ENCODE measurements at regions not wholly inside any gene's neighbourhood (a gene's known extent, or its start where the extent isn't known, plus 50 kb on each side); places are given as distances from the start of the nearest gene placed in this dataset.

- TF ChIP-seq CTCF (IDR thresholded peaks at IDR 0.05; ENCODE audit: low read depth, low read length): no peak
- no peaks in the 10 kb centered on the region for H3K27me3 ChIP-seq
- H3K4me3 ChIP-seq: no peak overlapping the region
- no peaks in the 10 kb centered on the region for H3K36me3 ChIP-seq
- H3K4me1 ChIP-seq (ENCODE audit: low read depth): no peaks in the 10 kb centered on the region
- no peak overlapping the region for H3K27ac ChIP-seq
- DNase-seq (ENCODE audit: low read depth in 1 of 2, low spot score in 1 of 2): no peak
- H3K9me3 ChIP-seq (ENCODE audit: low read depth): no peaks in the 10 kb centered on the region
These were observed 491.2 kb downstream of the PYDC2 start for GRCh38 chr3:191952186-191952585.

GRCh38 chr3:191952609-191953008, 491.6 kb downstream of the PYDC2 start:
- Histone ChIP-seq H3K27ac (no peak overlapping the region), H3K9me3 (ENCODE audit: low read depth) (no peaks in the 10 kb centered on the region), H3K36me3 (no peaks in the 10 kb centered on the region), H3K4me1 (ENCODE audit: low read depth) (no peaks in the 10 kb centered on the region), H3K27me3 (no peaks in the 10 kb centered on the region), H3K4me3 (no peak overlapping the region)
- no peak for TF ChIP-seq CTCF (IDR thresholded peaks at IDR 0.05; ENCODE audit: low read depth, low read length)
- DNase-seq (ENCODE audit: low read depth in 1 of 2, low spot score in 1 of 2): no peak

GRCh38 chr3:191958980-191959671, 498.2 kb downstream of the PYDC2 start:
- no peaks in the 10 kb centered on the region for H3K9me3 ChIP-seq (ENCODE audit: low read depth)
- H3K36me3 ChIP-seq: no peaks in the 10 kb centered on the region
- peaks cover 4% of the 10 kb centered on the region for H3K4me1 ChIP-seq (ENCODE audit: low read depth)
- no peak overlapping the region for H3K4me3 ChIP-seq
- no peak for TF ChIP-seq CTCF (IDR thresholded peaks at IDR 0.05; ENCODE audit: low read depth, low read length)
- H3K27ac ChIP-seq: no peak overlapping the region
- no peaks in the 10 kb centered on the region for H3K27me3 ChIP-seq
- DNase-seq (ENCODE audit: low read depth in 1 of 2, low spot score in 1 of 2): no peak

- Histone ChIP-seq H3K27ac (no peak overlapping the region), H3K27me3 (no peaks in the 10 kb centered on the region), H3K36me3 (no peaks in the 10 kb centered on the region), H3K4me1 (ENCODE audit: low read depth) (peaks cover 4% of the 10 kb centered on the region), H3K9me3 (ENCODE audit: low read depth) (no peaks in the 10 kb centered on the region), H3K4me3 (no peak overlapping the region)
- no peak for TF ChIP-seq CTCF (IDR thresholded peaks at IDR 0.05; ENCODE audit: low read depth, low read length)
- DNase-seq (ENCODE audit: low read depth in 1 of 2, low spot score in 1 of 2): no peak
These were observed 499.0 kb downstream of the PYDC2 start for GRCh38 chr3:191959876-191960413.

- TF ChIP-seq CTCF (IDR thresholded peaks at IDR 0.05; ENCODE audit: low read depth, low read length): no peak
- DNase-seq (ENCODE audit: low read depth in 1 of 2, low spot score in 1 of 2): no peak
These were observed 500.1 kb downstream of the PYDC2 start for GRCh38 chr3:191961022-191961421.

More at GRCh38 chr3:191961022-191961421, 500.1 kb downstream of the PYDC2 start:
- no peak overlapping the region for H3K4me3 ChIP-seq
- H3K4me1 ChIP-seq (ENCODE audit: low read depth): peaks cover 4% of the 10 kb centered on the region
- H3K27ac ChIP-seq: no peak overlapping the region
- H3K27me3 ChIP-seq: no peaks in the 10 kb centered on the region
- H3K9me3 ChIP-seq (ENCODE audit: low read depth): no peaks in the 10 kb centered on the region
- no peaks in the 10 kb centered on the region for H3K36me3 ChIP-seq
